ENCODE measurements at regions not wholly inside any gene's neighbourhood (a gene's known extent, or its start where the extent isn't known, plus 50 kb on each side); places are given as distances from the start of the nearest gene placed in this dataset.

DNA sequence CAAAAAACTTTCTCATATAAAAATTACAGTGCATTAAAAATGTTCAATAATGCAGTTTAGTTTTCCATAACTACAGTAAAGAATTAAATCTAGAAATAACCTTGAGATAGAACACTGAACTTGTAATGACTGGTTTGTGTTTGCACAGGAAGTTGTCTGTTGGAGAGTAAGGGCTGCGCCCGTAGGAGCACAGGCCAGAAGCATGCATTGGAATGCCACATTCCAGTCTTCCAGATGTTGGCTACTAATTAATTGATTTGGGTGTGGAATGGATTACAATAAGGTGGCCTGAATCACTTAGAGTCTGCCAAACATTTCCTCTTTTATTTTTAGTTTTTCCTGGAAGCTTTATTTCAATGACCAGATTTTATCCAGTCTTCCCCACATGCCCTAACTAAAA lies 582.6 kb upstream of the MMS22L start:
- Histone ChIP-seq H3K27ac (ENCODE audit: low read length) (no peak overlapping the region), H3K36me3 (ENCODE audit: control insufficient read depth, insufficient read depth, low read length) (no peaks in the 10 kb centered on the region), H3K9me3 (ENCODE audit: control insufficient read depth, insufficient read depth, low read length) (peaks cover 5% of the 10 kb centered on the region), H3K4me3 (ENCODE audit: low read length) (no peak overlapping the region), H3K4me1 (ENCODE audit: control insufficient read depth, insufficient read depth, low read length) (no peaks in the 10 kb centered on the region), H3K27me3 (ENCODE audit: control insufficient read depth, insufficient read depth, low read length) (no peaks in the 10 kb centered on the region)
- DNase-seq, result no peak
- no peak overlapping the region for H3K27ac Mint-ChIP-seq
- intact Hi-C loops (cut with micrococcal nuclease), result no loop called here
- H3K4me3 Mint-ChIP-seq, result no peak overlapping the region
- WGBS (ENCODE audit: insufficient coverage), result 88% methylated on average over 2 of the region's 2 CpGs
- H3K9me3 Mint-ChIP-seq, result peaks cover 2% of the 10 kb centered on the region in 2 donors
- H3K36me3 Mint-ChIP-seq, result no peaks in the 10 kb centered on the region
- TF ChIP-seq, protein P1, sequence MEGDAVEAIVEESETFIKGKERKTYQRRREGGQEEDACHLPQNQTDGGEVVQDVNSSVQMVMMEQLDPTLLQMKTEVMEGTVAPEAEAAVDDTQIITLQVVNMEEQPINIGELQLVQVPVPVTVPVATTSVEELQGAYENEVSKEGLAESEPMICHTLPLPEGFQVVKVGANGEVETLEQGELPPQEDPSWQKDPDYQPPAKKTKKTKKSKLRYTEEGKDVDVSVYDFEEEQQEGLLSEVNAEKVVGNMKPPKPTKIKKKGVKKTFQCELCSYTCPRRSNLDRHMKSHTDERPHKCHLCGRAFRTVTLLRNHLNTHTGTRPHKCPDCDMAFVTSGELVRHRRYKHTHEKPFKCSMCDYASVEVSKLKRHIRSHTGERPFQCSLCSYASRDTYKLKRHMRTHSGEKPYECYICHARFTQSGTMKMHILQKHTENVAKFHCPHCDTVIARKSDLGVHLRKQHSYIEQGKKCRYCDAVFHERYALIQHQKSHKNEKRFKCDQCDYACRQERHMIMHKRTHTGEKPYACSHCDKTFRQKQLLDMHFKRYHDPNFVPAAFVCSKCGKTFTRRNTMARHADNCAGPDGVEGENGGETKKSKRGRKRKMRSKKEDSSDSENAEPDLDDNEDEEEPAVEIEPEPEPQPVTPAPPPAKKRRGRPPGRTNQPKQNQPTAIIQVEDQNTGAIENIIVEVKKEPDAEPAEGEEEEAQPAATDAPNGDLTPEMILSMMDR (IDR thresholded peaks at IDR 0.05), result no peak
- H3K4me1 Mint-ChIP-seq, result no peaks in the 10 kb centered on the region
- no peak for ATAC-seq
- no peaks in the 10 kb centered on the region for H3K27me3 Mint-ChIP-seq (ENCODE audit: low read depth in 2 of 2)

DNA sequence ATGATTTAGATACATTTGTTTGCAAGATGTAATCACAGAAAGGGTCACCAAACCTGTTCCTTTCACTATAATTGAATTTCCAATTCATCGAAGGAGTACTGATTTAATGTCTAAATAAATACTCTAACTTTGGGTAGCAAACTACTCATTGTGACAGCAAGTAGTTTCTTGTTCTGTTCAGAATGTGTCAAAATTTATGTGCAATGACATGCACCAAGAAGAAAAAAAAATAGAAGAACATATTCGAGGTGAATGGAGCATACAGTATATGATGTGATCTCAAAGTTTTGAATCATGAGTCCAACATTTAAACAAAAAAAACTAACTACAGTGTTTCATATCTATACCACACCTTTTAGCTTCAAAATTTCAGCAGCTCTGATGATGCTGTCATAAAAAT lies 583.6 kb upstream of the MMS22L start:
- H3K9me3 ChIP-seq (ENCODE audit: control insufficient read depth, insufficient read depth, low read length), result peaks cover 5% of the 10 kb centered on the region
- H3K4me3 ChIP-seq (ENCODE audit: low read length), result no peak overlapping the region
- no peak overlapping the region for H3K27ac Mint-ChIP-seq
- H3K27me3 ChIP-seq (ENCODE audit: control insufficient read depth, insufficient read depth, low read length), result no peaks in the 10 kb centered on the region
- DNase-seq (no peak), ATAC-seq (no peak)
- H3K4me1 ChIP-seq (ENCODE audit: control insufficient read depth, insufficient read depth, low read length), result no peaks in the 10 kb centered on the region
- TF ChIP-seq, protein P1 (IDR thresholded peaks at IDR 0.05), result no peak
- H3K4me3 Mint-ChIP-seq, result no peak overlapping the region
- no peaks in the 10 kb centered on the region for H3K36me3 ChIP-seq (ENCODE audit: control insufficient read depth, insufficient read depth, low read length)
- peaks cover 2 to 5% of the 10 kb centered on the region in 2 donors for H3K9me3 Mint-ChIP-seq
- no peaks in the 10 kb centered on the region for H3K27me3 Mint-ChIP-seq (ENCODE audit: low read depth in 2 of 2)
- no peaks in the 10 kb centered on the region for H3K36me3 Mint-ChIP-seq
- no CpG with 5 or more reads among the region's 2 CpGs for WGBS (ENCODE audit: insufficient coverage)
- H3K27ac ChIP-seq (ENCODE audit: low read length), result no peak overlapping the region
- H3K4me1 Mint-ChIP-seq, result no peaks in the 10 kb centered on the region
- intact Hi-C loops (cut with micrococcal nuclease), result no loop called here

DNA sequence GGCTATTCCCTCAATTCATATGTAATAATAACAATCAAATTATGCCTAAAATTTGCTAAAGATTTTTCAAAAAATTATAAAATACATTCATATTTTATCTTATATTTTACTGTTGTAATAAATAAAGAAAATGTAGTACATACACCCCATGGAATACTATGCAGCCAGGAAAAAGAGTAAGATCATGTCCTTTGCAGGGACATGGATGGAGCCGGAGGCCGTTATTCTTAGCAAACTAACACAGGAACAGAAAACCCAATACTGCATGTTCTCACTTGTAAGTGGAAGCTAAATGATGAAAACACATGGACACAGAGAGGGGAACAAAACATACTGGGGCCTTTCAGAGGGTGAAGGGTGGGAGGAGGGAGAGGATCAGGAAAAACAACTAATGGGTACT lies 584.2 kb upstream of the MMS22L start:
- H3K9me3 Mint-ChIP-seq, result peaks cover 2 to 5% of the 10 kb centered on the region in 2 donors
- Histone ChIP-seq H3K27me3 (ENCODE audit: control insufficient read depth, insufficient read depth, low read length) (no peaks in the 10 kb centered on the region), H3K4me3 (ENCODE audit: low read length) (no peak overlapping the region), H3K4me1 (ENCODE audit: control insufficient read depth, insufficient read depth, low read length) (no peaks in the 10 kb centered on the region), H3K9me3 (ENCODE audit: control insufficient read depth, insufficient read depth, low read length) (peaks cover 5% of the 10 kb centered on the region), H3K36me3 (ENCODE audit: control insufficient read depth, insufficient read depth, low read length) (no peaks in the 10 kb centered on the region), H3K27ac (ENCODE audit: low read length) (no peak overlapping the region)
- H3K4me1 Mint-ChIP-seq, result no peaks in the 10 kb centered on the region
- intact Hi-C loops (cut with micrococcal nuclease), result no loop called here
- no peak for ATAC-seq
- no peaks in the 10 kb centered on the region for H3K27me3 Mint-ChIP-seq (ENCODE audit: low read depth in 2 of 2)
- TF ChIP-seq, protein P1 (IDR thresholded peaks at IDR 0.05), result no peak
- H3K27ac Mint-ChIP-seq, result no peak overlapping the region
- no CpG with 5 or more reads among the region's 2 CpGs for WGBS (ENCODE audit: insufficient coverage)
- H3K36me3 Mint-ChIP-seq, result no peaks in the 10 kb centered on the region
- no peak overlapping the region for H3K4me3 Mint-ChIP-seq
- no peak for DNase-seq

DNA sequence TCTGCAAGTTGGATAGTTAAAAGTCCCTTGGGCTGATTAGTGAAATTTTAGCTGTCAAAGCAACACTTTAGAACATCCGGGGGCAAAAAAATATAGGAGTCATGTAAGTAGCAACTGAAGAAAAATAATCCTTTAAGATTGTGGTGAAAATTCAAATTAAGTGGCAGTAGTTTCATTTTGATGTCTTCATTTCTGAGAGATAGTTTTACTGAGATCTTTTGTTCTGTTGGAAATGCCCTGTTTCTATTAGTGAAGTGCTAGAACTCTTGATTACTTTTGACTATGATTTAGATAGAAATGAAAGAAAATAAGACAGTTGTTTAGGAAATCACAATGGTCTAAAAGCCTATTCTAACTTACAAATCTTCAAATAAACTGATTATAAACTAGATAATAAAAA lies 587.3 kb upstream of the MMS22L start:
- peaks cover 4 to 8% of the 10 kb centered on the region in 2 donors for H3K9me3 Mint-ChIP-seq
- no peaks in the 10 kb centered on the region for H3K27me3 ChIP-seq (ENCODE audit: control insufficient read depth, insufficient read depth, low read length)
- TF ChIP-seq, protein P1 (IDR thresholded peaks at IDR 0.05), result no peak
- DNase-seq (no peak), ATAC-seq (no peak)
- no peak overlapping the region for H3K27ac Mint-ChIP-seq
- H3K9me3 ChIP-seq (ENCODE audit: control insufficient read depth, insufficient read depth, low read length), result peaks cover 5% of the 10 kb centered on the region
- no peaks in the 10 kb centered on the region for H3K36me3 ChIP-seq (ENCODE audit: control insufficient read depth, insufficient read depth, low read length)
- WGBS (ENCODE audit: insufficient coverage), result 44% methylated on average over 1 of the region's 1 CpG
- no peaks in the 10 kb centered on the region for H3K4me1 ChIP-seq (ENCODE audit: control insufficient read depth, insufficient read depth, low read length)
- H3K4me1 Mint-ChIP-seq, result no peaks in the 10 kb centered on the region
- H3K36me3 Mint-ChIP-seq, result no peaks in the 10 kb centered on the region
- no peak overlapping the region for H3K4me3 ChIP-seq (ENCODE audit: low read length)
- no peaks in the 10 kb centered on the region for H3K27me3 Mint-ChIP-seq (ENCODE audit: low read depth in 2 of 2)
- H3K27ac ChIP-seq (ENCODE audit: low read length), result no peak overlapping the region
- H3K4me3 Mint-ChIP-seq, result no peak overlapping the region
- intact Hi-C loops (cut with micrococcal nuclease), result no loop called here

Measured in natural killer cell (primary cell).